ENCODE measurements at regions not wholly inside any gene's neighbourhood (a gene's known extent, or its start where the extent isn't known, plus 50 kb on each side); places are given as distances from the start of the nearest gene placed in this dataset.

DNA sequence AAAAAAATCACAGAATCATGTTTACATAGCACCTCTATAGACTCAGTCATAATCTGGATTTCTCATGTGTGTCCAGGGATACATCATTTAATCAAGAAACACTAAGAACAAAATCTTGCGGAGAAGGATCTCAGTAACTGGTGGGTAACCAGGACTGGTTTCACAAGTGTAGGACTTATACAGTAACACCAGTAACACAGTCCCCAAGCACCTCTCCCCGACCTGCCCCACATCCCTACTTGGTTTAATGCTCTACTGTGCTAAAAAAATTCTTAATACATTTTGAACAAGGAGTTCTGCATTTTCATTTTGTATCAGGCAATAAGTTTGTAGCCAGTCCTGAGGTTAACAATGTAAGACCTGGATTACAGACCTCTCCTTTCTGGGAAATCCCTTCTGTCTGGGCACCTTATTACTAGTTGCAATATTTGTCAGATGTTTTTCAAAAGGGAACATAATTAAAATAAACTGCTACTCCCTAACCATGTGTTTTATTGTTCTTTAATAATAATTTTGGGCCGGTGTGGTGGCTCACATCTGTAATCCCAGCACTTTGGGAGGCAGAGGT is 57.6 kb upstream of the BBX start (continued):
- TF ChIP-seq, protein P1, sequence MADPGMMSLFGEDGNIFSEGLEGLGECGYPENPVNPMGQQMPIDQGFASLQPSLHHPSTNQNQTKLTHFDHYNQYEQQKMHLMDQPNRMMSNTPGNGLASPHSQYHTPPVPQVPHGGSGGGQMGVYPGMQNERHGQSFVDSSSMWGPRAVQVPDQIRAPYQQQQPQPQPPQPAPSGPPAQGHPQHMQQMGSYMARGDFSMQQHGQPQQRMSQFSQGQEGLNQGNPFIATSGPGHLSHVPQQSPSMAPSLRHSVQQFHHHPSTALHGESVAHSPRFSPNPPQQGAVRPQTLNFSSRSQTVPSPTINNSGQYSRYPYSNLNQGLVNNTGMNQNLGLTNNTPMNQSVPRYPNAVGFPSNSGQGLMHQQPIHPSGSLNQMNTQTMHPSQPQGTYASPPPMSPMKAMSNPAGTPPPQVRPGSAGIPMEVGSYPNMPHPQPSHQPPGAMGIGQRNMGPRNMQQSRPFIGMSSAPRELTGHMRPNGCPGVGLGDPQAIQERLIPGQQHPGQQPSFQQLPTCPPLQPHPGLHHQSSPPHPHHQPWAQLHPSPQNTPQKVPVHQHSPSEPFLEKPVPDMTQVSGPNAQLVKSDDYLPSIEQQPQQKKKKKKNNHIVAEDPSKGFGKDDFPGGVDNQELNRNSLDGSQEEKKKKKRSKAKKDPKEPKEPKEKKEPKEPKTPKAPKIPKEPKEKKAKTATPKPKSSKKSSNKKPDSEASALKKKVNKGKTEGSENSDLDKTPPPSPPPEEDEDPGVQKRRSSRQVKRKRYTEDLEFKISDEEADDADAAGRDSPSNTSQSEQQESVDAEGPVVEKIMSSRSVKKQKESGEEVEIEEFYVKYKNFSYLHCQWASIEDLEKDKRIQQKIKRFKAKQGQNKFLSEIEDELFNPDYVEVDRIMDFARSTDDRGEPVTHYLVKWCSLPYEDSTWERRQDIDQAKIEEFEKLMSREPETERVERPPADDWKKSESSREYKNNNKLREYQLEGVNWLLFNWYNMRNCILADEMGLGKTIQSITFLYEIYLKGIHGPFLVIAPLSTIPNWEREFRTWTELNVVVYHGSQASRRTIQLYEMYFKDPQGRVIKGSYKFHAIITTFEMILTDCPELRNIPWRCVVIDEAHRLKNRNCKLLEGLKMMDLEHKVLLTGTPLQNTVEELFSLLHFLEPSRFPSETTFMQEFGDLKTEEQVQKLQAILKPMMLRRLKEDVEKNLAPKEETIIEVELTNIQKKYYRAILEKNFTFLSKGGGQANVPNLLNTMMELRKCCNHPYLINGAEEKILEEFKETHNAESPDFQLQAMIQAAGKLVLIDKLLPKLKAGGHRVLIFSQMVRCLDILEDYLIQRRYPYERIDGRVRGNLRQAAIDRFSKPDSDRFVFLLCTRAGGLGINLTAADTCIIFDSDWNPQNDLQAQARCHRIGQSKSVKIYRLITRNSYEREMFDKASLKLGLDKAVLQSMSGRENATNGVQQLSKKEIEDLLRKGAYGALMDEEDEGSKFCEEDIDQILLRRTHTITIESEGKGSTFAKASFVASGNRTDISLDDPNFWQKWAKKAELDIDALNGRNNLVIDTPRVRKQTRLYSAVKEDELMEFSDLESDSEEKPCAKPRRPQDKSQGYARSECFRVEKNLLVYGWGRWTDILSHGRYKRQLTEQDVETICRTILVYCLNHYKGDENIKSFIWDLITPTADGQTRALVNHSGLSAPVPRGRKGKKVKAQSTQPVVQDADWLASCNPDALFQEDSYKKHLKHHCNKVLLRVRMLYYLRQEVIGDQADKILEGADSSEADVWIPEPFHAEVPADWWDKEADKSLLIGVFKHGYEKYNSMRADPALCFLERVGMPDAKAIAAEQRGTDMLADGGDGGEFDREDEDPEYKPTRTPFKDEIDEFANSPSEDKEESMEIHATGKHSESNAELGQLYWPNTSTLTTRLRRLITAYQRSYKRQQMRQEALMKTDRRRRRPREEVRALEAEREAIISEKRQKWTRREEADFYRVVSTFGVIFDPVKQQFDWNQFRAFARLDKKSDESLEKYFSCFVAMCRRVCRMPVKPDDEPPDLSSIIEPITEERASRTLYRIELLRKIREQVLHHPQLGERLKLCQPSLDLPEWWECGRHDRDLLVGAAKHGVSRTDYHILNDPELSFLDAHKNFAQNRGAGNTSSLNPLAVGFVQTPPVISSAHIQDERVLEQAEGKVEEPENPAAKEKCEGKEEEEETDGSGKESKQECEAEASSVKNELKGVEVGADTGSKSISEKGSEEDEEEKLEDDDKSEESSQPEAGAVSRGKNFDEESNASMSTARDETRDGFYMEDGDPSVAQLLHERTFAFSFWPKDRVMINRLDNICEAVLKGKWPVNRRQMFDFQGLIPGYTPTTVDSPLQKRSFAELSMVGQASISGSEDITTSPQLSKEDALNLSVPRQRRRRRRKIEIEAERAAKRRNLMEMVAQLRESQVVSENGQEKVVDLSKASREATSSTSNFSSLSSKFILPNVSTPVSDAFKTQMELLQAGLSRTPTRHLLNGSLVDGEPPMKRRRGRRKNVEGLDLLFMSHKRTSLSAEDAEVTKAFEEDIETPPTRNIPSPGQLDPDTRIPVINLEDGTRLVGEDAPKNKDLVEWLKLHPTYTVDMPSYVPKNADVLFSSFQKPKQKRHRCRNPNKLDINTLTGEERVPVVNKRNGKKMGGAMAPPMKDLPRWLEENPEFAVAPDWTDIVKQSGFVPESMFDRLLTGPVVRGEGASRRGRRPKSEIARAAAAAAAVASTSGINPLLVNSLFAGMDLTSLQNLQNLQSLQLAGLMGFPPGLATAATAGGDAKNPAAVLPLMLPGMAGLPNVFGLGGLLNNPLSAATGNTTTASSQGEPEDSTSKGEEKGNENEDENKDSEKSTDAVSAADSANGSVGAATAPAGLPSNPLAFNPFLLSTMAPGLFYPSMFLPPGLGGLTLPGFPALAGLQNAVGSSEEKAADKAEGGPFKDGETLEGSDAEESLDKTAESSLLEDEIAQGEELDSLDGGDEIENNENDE (IDR thresholded peaks at IDR 0.05; ENCODE audit: insufficient replicate concordance, low read length) = no peak
- TF ChIP-seq SRF (IDR thresholded peaks at IDR 0.05; ENCODE audit: low read depth, low read length) (no peak), SP4 (IDR thresholded peaks at IDR 0.05; ENCODE audit: low read length) (no peak), NANOG (IDR thresholded peaks at IDR 0.05; ENCODE audit: insufficient read depth, low read depth, low read length, poor library complexity, severe bottlenecking) (no peak), SIX5 (IDR thresholded peaks at IDR 0.05; ENCODE audit: low read depth, low read length) (no peak), POLR2A (IDR thresholded peaks at IDR 0.05; ENCODE audit: control extremely low read depth in 1 of 2, low read depth in 2 of 2, low read length in 2 of 2) (no peak), RAD21 (IDR thresholded peaks at IDR 0.05 in 1 of 2, conservative IDR thresholded peaks at IDR 0.05 in 1 of 2; ENCODE audit: low read depth in 2 of 2, low read length in 2 of 2) (no peak), RFX5 (IDR thresholded peaks at IDR 0.05; ENCODE audit: borderline replicate concordance, low read depth, low read length) (no peak), POU5F1 (IDR thresholded peaks at IDR 0.05; ENCODE audit: low read depth, low read length) (no peak)
- TF ChIP-seq, protein P2, sequence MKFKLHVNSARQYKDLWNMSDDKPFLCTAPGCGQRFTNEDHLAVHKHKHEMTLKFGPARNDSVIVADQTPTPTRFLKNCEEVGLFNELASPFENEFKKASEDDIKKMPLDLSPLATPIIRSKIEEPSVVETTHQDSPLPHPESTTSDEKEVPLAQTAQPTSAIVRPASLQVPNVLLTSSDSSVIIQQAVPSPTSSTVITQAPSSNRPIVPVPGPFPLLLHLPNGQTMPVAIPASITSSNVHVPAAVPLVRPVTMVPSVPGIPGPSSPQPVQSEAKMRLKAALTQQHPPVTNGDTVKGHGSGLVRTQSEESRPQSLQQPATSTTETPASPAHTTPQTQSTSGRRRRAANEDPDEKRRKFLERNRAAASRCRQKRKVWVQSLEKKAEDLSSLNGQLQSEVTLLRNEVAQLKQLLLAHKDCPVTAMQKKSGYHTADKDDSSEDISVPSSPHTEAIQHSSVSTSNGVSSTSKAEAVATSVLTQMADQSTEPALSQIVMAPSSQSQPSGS (IDR thresholded peaks at IDR 0.05; ENCODE audit: low read length) = no peak

Measured in H1 (cell line).